SK-N-SH treated with all-trans-retinoic acid at 6 μM for 48 hours (cell line): ENCODE measurements at regions not wholly inside any gene's neighbourhood (a gene's known extent, or its start where the extent isn't known, plus 50 kb on each side); places are given as distances from the start of the nearest gene placed in this dataset.
"Not testable (repeated sequence)": the region's sequence is repeated elsewhere in the genome, so short reads cannot be mapped to it uniquely, and the experiment has no call there.

Experiments
- ARNTL ChIP-seq: fragments of 450-650 bp; formaldehyde crosslinking; IDR thresholded peaks from 2 replicates; pipeline ENCODE4 v1.5.0; 2020; ENCODE audit warnings: low read depth, mild to moderate bottlenecking, moderate library complexity, borderline replicate concordance
- SNAI2 ChIP-seq: fragments of 250-450 bp; sonication (Bioruptor Pico); IDR thresholded peaks from 2 replicates; pipeline ENCODE4 v1.5.0; 2020; ENCODE audit warnings: mild to moderate bottlenecking, moderate library complexity
- TF ChIP-seq, protein P1 (sequence below): fragments of 250-450 bp; sonication (Bioruptor Pico); IDR thresholded peaks from 2 replicates; pipeline ENCODE4 v1.8.0; 2020; ENCODE audit warnings: mild to moderate bottlenecking, moderate library complexity, borderline replicate concordance

DNA sequence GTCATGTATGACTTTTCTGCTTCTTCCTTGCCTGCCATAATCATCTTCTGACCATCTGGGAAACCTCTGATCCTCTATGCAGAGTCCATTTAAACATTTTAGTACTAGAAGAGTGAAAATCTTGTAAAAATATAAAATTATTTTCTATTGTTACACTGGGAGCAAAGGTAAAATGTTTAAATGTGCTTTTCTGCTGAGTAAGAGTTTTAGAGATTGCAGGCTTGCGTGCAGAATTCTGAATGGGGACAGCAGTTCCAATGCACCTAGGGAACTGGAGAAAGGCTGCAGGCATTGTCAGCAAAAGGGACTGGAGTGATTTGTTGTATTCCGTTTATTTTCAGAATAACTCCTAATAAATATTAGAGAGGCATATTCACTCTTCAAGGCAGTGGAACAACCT is 180.7 kb downstream of the ZNF37A start:
- TF ChIP-seq SNAI2, ARNTL (CRISPR knock-in tag): not testable (repeated sequence)
- TF ChIP-seq, protein P1, sequence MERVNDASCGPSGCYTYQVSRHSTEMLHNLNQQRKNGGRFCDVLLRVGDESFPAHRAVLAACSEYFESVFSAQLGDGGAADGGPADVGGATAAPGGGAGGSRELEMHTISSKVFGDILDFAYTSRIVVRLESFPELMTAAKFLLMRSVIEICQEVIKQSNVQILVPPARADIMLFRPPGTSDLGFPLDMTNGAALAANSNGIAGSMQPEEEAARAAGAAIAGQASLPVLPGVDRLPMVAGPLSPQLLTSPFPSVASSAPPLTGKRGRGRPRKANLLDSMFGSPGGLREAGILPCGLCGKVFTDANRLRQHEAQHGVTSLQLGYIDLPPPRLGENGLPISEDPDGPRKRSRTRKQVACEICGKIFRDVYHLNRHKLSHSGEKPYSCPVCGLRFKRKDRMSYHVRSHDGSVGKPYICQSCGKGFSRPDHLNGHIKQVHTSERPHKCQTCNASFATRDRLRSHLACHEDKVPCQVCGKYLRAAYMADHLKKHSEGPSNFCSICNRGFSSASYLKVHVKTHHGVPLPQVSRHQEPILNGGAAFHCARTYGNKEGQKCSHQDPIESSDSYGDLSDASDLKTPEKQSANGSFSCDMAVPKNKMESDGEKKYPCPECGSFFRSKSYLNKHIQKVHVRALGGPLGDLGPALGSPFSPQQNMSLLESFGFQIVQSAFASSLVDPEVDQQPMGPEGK: not testable (repeated sequence)
